ENCODE measurements at regions not wholly inside any gene's neighbourhood (a gene's known extent, or its start where the extent isn't known, plus 50 kb on each side); places are given as distances from the start of the nearest gene placed in this dataset.

DNA sequence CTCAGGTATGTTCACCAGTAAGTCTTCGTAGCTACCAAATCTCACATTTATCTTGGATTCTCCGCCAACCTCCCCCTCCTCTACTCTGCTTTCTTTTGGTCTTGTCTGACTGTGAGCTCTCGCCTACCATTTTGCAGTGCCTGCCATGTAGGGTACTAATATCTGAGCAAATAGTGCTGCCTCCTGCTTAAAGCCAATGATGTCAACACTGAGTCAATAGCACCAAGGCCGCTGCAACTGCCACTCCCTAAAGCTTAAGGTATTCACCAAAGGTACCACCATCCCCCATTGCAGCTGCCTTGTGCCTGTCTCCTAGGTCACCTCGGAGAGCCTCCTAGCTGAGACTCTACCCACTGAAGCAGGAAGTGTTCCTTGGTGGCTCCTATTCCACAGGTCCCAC, 114.8 kb upstream of the FUT8 start:
- TF ChIP-seq, protein P1, sequence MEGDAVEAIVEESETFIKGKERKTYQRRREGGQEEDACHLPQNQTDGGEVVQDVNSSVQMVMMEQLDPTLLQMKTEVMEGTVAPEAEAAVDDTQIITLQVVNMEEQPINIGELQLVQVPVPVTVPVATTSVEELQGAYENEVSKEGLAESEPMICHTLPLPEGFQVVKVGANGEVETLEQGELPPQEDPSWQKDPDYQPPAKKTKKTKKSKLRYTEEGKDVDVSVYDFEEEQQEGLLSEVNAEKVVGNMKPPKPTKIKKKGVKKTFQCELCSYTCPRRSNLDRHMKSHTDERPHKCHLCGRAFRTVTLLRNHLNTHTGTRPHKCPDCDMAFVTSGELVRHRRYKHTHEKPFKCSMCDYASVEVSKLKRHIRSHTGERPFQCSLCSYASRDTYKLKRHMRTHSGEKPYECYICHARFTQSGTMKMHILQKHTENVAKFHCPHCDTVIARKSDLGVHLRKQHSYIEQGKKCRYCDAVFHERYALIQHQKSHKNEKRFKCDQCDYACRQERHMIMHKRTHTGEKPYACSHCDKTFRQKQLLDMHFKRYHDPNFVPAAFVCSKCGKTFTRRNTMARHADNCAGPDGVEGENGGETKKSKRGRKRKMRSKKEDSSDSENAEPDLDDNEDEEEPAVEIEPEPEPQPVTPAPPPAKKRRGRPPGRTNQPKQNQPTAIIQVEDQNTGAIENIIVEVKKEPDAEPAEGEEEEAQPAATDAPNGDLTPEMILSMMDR (IDR thresholded peaks at IDR 0.05; ENCODE audit: unreplicated experiment), result no peak
- no peak overlapping the region for H3K4me3 Mint-ChIP-seq (ENCODE audit: low read depth)
- no peaks in the 10 kb centered on the region for H3K36me3 Mint-ChIP-seq (ENCODE audit: insufficient read depth)
- no peak overlapping the region for H3K27ac Mint-ChIP-seq
- H3K4me1 Mint-ChIP-seq (ENCODE audit: low read depth), result peaks cover 33% of the 10 kb centered on the region
- no peaks in the 10 kb centered on the region for H3K9me3 Mint-ChIP-seq (ENCODE audit: low read depth)
- H3K27me3 Mint-ChIP-seq, result peaks cover 3% of the 10 kb centered on the region
- DNase-seq (ENCODE audit: low spot score, unreplicated experiment), result no peak

DNA sequence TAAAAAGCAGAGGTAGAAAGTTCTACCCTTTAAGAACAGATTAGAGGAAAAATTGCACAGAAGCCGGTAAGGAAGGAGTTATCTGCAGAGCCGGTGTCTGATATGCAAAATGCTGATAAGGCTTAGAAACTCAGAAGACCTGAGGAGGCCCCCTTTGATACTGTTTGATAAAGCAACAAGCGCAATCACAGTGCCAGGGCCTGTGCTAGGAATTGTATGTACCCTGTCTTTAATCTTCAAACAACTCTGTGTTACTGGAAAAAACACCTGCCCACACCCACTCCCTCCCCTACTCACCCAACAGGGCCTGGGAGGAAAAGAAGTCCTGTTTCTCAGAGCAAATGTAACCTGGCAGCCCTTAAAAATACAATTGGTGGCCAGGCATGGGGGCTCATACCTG, 112.7 kb upstream of the FUT8 start:
- H3K36me3 Mint-ChIP-seq (ENCODE audit: insufficient read depth), result no peaks in the 10 kb centered on the region
- no peaks in the 10 kb centered on the region for H3K9me3 Mint-ChIP-seq (ENCODE audit: low read depth)
- DNase-seq (ENCODE audit: low spot score, unreplicated experiment), result no peak
- peaks cover 48% of the 10 kb centered on the region for H3K4me1 Mint-ChIP-seq (ENCODE audit: low read depth)
- H3K27ac Mint-ChIP-seq, result peak overlapping the region; percentile 53
- no peak overlapping the region for H3K4me3 Mint-ChIP-seq (ENCODE audit: low read depth)
- peaks cover 6% of the 10 kb centered on the region for H3K27me3 Mint-ChIP-seq
- TF ChIP-seq, protein P1 (IDR thresholded peaks at IDR 0.05; ENCODE audit: unreplicated experiment), result no peak

DNA sequence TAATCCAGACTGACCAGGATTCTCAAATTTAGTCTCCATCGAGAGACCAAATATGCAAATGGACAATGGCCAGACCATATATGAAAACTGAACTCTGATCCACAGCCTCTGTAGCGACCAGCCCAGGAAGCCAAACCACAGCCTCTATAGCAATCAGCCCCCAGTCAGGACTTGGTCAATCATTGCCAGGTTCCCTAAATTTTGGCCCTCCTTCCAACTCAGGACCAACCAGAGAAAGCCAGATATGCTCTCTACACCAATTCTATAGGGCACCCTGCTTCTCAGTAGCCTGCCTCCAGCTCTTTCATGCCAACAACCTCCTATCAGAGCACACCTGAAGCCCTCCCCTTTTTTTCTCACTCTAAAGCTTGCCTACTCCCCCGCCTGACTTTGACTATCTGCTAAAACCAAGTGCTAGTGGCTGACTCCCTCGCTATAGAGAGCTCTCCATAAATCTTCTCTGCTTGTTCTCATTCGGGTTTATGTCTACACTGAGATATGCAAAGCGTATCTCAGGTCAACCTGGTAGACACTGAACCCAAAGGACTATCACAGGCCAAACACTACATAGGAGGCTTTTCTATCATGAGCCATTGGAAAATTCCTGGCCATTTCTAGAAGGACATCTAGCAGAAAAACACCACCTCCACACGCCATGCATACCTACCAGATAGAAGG, 110.5 kb upstream of the FUT8 start:
- H3K4me1 Mint-ChIP-seq (ENCODE audit: low read depth), result peaks cover 48% of the 10 kb centered on the region
- H3K4me3 Mint-ChIP-seq (ENCODE audit: low read depth), result no peak overlapping the region
- peaks cover 10% of the 10 kb centered on the region for H3K27me3 Mint-ChIP-seq
- no peaks in the 10 kb centered on the region for H3K36me3 Mint-ChIP-seq (ENCODE audit: insufficient read depth)
- TF ChIP-seq, protein P1 (IDR thresholded peaks at IDR 0.05; ENCODE audit: unreplicated experiment), result no peak
- H3K9me3 Mint-ChIP-seq (ENCODE audit: low read depth), result no peaks in the 10 kb centered on the region
- H3K27ac Mint-ChIP-seq, result peak overlapping the region; percentile 23
- no peak for DNase-seq (ENCODE audit: low spot score, unreplicated experiment)

DNA sequence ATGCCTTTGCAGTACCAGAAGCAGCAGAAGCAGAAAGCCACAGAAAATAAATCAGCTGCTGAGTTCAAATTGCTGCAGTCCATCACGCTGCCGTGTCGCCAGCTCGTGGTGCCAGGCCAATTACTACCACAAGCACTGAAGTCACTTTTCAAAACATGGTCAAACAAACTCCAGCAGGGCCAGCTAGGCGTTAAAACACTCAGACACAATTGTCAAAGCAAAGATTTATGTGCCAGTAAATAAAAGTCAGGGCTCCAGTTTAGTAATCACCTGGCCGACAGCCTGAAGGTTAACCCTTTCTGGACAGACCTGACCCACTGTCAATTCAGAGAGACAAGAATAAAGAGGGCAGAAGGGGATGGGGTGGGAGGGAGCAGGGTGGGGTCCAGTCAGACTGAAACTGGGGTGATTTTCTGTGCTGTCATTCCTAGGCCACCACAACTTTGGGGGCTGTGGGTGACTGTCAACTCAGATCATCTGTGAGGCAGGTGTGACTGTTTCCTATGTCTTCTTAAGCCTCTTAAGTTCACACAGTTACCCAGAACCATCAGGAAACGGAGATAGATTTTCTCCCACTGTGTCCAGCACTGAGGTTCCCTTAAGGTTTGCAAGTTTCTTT, 109.8 kb upstream of the FUT8 start:
- Mint-ChIP-seq H3K4me1 (ENCODE audit: low read depth) (peaks cover 46% of the 10 kb centered on the region), H3K27me3 (peaks cover 9% of the 10 kb centered on the region), H3K27ac (peak overlapping the region; percentile 23), H3K36me3 (ENCODE audit: insufficient read depth) (no peaks in the 10 kb centered on the region), H3K4me3 (ENCODE audit: low read depth) (no peak overlapping the region), H3K9me3 (ENCODE audit: low read depth) (no peaks in the 10 kb centered on the region)
- DNase-seq (ENCODE audit: low spot score, unreplicated experiment), result no peak
- TF ChIP-seq, protein P1 (IDR thresholded peaks at IDR 0.05; ENCODE audit: unreplicated experiment), result no peak

DNA sequence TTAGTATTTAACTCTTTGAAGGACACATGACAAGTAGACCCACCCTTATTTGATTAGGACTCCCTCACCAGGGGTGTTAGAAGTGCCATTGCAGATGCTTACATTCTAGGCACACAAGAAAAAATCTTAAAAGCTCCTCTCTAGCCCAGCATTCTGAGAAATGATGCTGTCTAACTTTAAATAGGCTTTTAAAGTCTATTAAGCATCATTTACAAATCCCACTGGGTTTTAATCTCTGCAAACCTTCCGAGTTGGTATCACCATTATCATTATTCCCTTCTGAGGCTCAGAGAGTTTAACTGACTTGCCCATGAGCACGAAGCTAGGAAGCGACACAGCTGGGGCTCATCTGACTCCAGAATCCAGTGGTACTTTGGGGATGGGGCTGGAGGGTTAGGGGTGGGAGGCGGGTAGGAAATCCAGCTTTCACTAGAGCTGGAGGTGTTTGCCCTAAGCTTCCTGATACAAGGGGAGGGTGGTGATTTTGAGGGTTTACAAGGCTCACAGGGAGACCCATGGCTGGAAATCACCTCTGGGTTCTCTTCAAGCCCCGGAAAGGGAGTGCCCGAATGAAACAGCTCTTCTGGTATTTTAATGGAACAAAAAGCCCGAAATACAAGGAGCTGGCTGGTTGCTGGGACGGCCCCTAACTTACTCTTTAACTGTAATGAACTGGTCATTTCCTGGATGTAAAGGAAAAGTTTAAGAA, 109.2 kb upstream of the FUT8 start:
- H3K27ac Mint-ChIP-seq, result no peak overlapping the region
- DNase-seq (ENCODE audit: low spot score, unreplicated experiment), result no peak

More for the DNA sequence above, 109.2 kb upstream of the FUT8 start:
- Mint-ChIP-seq H3K9me3 (ENCODE audit: low read depth) (no peaks in the 10 kb centered on the region), H3K36me3 (ENCODE audit: insufficient read depth) (no peaks in the 10 kb centered on the region), H3K4me1 (ENCODE audit: low read depth) (peaks cover 40% of the 10 kb centered on the region), H3K27me3 (peaks cover 9% of the 10 kb centered on the region), H3K4me3 (ENCODE audit: low read depth) (peak overlapping the region; percentile 11)
- TF ChIP-seq, protein P1 (IDR thresholded peaks at IDR 0.05; ENCODE audit: unreplicated experiment), result no peak

All from progenitor cell of endocrine pancreas (in vitro differentiated cells).